ENCODE measurements at regions not wholly inside any gene's neighbourhood (a gene's known extent, or its start where the extent isn't known, plus 50 kb on each side); places are given as distances from the start of the nearest gene placed in this dataset.

- DNase-seq = no peak
- Histone ChIP-seq H3K9me3 (no peaks in the 10 kb centered on the region), H3K4me3 (no peak overlapping the region), H3K27me3 (no peaks in the 10 kb centered on the region), H3K36me3 (no peaks in the 10 kb centered on the region), H3K27ac (no peak overlapping the region), H3K4me1 (no peaks in the 10 kb centered on the region)
- intact Hi-C loops (cut with DNase I; ENCODE audit: low total_unique reads) = no loop called here
- TF ChIP-seq CTCF (IDR thresholded peaks at IDR 0.05) (no peak), POLR2A (IDR thresholded peaks at IDR 0.05) (no peak)
Measured at GRCh38 chr1:67599085-67599484, 85.9 kb upstream of the GADD45A start.

DNA sequence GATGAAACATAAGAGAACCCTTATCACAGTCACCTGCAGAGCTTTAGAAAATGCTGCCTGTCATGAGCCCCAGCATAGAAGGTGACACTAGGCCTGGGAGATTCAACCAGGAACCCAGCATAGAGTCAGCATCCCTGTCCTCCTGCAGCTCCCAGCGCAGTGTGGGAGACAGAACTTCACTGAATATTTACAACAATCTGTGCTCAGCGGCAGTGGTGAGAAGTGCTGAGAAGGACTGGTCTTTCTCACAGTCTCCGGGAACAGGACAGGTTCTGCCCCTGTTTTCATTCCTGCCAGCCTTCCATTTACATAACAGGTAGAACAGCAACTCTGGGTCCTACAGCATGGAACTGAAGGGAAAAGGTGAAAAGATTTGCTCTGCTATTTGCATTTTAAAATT is 83.5 kb upstream of the GADD45A start:
- Histone ChIP-seq H3K4me3 (no peak overlapping the region), H3K27me3 (no peaks in the 10 kb centered on the region), H3K9me3 (no peaks in the 10 kb centered on the region), H3K4me1 (no peaks in the 10 kb centered on the region), H3K36me3 (no peaks in the 10 kb centered on the region), H3K27ac (no peak overlapping the region)
- no peak for TF ChIP-seq POLR2A (IDR thresholded peaks at IDR 0.05)
- TF ChIP-seq CTCF (IDR thresholded peaks at IDR 0.05) = no peak
- intact Hi-C loops (cut with DNase I; ENCODE audit: low total_unique reads) = no loop called here
- no peak for DNase-seq

DNA sequence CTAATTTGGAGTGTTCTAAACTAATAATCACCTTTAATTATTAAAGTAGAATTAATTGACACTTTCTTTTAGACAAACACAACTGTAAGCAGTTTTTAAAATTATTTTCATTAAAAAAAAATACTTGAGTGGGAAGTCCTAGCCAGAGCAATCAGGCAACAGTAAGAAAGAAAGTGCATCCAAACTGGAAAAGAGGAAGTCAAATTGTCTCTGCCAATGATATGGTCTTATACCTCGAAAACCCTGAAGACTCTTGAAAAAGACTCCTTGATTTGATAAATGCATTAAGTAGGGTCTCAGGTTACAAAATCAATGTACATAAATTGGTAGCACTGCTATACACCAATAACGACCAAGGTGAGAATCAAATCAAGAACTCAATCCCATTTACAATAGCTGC is 83.0 kb upstream of the GADD45A start:
- Histone ChIP-seq H3K27me3 (no peaks in the 10 kb centered on the region), H3K4me1 (no peaks in the 10 kb centered on the region), H3K27ac (no peak overlapping the region), H3K9me3 (no peaks in the 10 kb centered on the region), H3K4me3 (no peak overlapping the region), H3K36me3 (no peaks in the 10 kb centered on the region)
- intact Hi-C loops (cut with DNase I; ENCODE audit: low total_unique reads) = no loop called here
- TF ChIP-seq POLR2A (IDR thresholded peaks at IDR 0.05) = no peak
- no peak for TF ChIP-seq CTCF (IDR thresholded peaks at IDR 0.05)
- no peak for DNase-seq

GRCh38 chr1:67604778-67605177 is 80.2 kb upstream of the GADD45A start:
- Histone ChIP-seq H3K4me3 (no peak overlapping the region), H3K27ac (peak overlapping the region in 1 of 2 donors; percentile 1), H3K36me3 (no peaks in the 10 kb centered on the region), H3K4me1 (no peaks in the 10 kb centered on the region), H3K9me3 (no peaks in the 10 kb centered on the region), H3K27me3 (no peaks in the 10 kb centered on the region)
- intact Hi-C loops (cut with DNase I; ENCODE audit: low total_unique reads) = no loop called here
- TF ChIP-seq CTCF (IDR thresholded peaks at IDR 0.05) = no peak
- DNase-seq = no peak

DNA sequence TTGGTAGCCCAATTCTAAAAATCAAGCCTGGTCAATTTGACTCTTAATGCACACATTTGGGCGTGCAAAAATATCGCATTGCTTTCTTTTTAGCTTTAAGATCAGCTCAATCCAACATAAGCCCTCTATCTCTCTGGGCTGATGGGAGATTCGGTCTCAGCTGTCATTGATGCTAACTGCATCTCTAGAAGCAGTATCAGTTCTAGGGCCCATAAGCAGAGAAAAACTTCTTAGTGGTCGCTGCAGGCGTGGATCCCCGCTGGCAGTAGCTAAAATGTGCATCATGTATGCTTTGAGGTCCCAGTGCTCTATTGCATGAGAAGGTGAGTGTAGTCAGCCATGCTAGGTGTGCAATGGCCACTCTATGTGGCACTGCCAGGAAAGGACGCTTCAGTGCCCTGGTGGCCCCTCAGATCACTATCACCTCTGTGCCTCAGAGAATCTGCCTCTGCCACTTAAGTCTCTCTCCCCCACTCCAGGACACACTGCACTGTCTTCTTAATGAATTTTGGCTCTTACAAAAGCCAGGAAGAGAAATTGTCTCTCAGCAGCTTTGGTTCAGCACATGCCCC is 79.7 kb upstream of the GADD45A start:
- no peak overlapping the region for H3K4me3 ChIP-seq
- intact Hi-C loops (cut with DNase I; ENCODE audit: low total_unique reads) = no loop called here
- H3K9me3 ChIP-seq = no peaks in the 10 kb centered on the region
- no peak for DNase-seq
- no peaks in the 10 kb centered on the region for H3K27me3 ChIP-seq
- H3K4me1 ChIP-seq = no peaks in the 10 kb centered on the region
- TF ChIP-seq POLR2A (IDR thresholded peaks at IDR 0.05) (no peak), CTCF (IDR thresholded peaks at IDR 0.05) (no peak)
- H3K27ac ChIP-seq = peak overlapping the region in 1 of 2 donors; percentile 1
- H3K36me3 ChIP-seq = no peaks in the 10 kb centered on the region
